ENCODE measurements at regions not wholly inside any gene's neighbourhood (a gene's known extent, or its start where the extent isn't known, plus 50 kb on each side); places are given as distances from the start of the nearest gene placed in this dataset.

- TF ChIP-seq CTCF (optimal IDR thresholded peaks at IDR 0.05 in 1 of 3, IDR thresholded peaks at IDR 0.05 in 1 of 3, conservative IDR thresholded peaks at IDR 0.05 in 1 of 3; ENCODE audit: extremely low read depth in 1 of 3, insufficient read depth in 2 of 3, low read length in 3 of 3) (no peak), EZH2 (IDR thresholded peaks at IDR 0.05; ENCODE audit: low read length) (no peak)
Measured at GRCh38 chr6:164427728-164428402, 881.5 kb downstream of the C6orf118 start.

All from keratinocyte (primary cell).